HG03565 (cell line): ENCODE measurements at regions not wholly inside any gene's neighbourhood (a gene's known extent, or its start where the extent isn't known, plus 50 kb on each side); places are given as distances from the start of the nearest gene placed in this dataset.
"Not testable (repeated sequence)": the region's sequence is repeated elsewhere in the genome, so short reads cannot be mapped to it uniquely, and the experiment has no call there.

Experiments used
- ATAC-seq: cut with Tn5 transposase; IDR thresholded peaks from one replicate; pipeline ENCODE4 v1.9.1; 2021; ENCODE audit warnings: mild to moderate bottlenecking, moderate library complexity; ENCODE audit not compliant: unreplicated experiment

- no peak for ATAC-seq
These were observed 1442.6 kb downstream of the SUCLG1 start for GRCh38 chr2:83016343-83017110.

GRCh38 chr2:83015900-83016299 lies 1443.2 kb downstream of the SUCLG1 start:
- ATAC-seq: no peak

- no peak for ATAC-seq
These were observed 1443.9 kb downstream of the SUCLG1 start for GRCh38 chr2:83015035-83015715.

GRCh38 chr2:83014462-83014861 lies 1444.6 kb downstream of the SUCLG1 start:
- no peak for ATAC-seq

- ATAC-seq: no peak
These were observed 1452.1 kb downstream of the SUCLG1 start for GRCh38 chr2:83006961-83007360.

- ATAC-seq: no peak
These were observed 1455.5 kb downstream of the SUCLG1 start for GRCh38 chr2:83003555-83003954.

GRCh38 chr2:83002706-83003105 lies 1456.4 kb downstream of the SUCLG1 start:
- ATAC-seq: no peak

- no peak for ATAC-seq
These were observed 1460.3 kb downstream of the SUCLG1 start for GRCh38 chr2:82998781-82999180.

GRCh38 chr2:82996217-82996616 lies 1462.9 kb downstream of the SUCLG1 start:
- ATAC-seq: no peak

GRCh38 chr2:82994151-82994550 lies 1464.9 kb downstream of the SUCLG1 start:
- ATAC-seq: no peak

- no peak for ATAC-seq
These were observed 1465.5 kb downstream of the SUCLG1 start for GRCh38 chr2:82993609-82994008.

GRCh38 chr2:82992968-82993367 lies 1466.1 kb downstream of the SUCLG1 start:
- ATAC-seq: no peak

- not testable (repeated sequence) for ATAC-seq
These were observed 1471.4 kb downstream of the SUCLG1 start for GRCh38 chr2:82987706-82988105.

GRCh38 chr2:82986899-82987298 lies 1472.2 kb downstream of the SUCLG1 start:
- ATAC-seq: no peak

- ATAC-seq: no peak
These were observed 1473.4 kb downstream of the SUCLG1 start for GRCh38 chr2:82985572-82986197.

- no peak for ATAC-seq
These were observed 1490.7 kb downstream of the SUCLG1 start for GRCh38 chr2:82968358-82968757.

- ATAC-seq: no peak
These were observed 1494.7 kb downstream of the SUCLG1 start for GRCh38 chr2:82964341-82964740.

GRCh38 chr2:82959727-82960126 lies 1499.4 kb downstream of the SUCLG1 start:
- no peak for ATAC-seq

GRCh38 chr2:82954868-82955267 lies 1504.2 kb downstream of the SUCLG1 start:
- no peak for ATAC-seq

GRCh38 chr2:82939211-82939610 lies 1519.9 kb downstream of the SUCLG1 start:
- ATAC-seq: no peak

- ATAC-seq: not testable (repeated sequence)
These were observed 1520.7 kb downstream of the SUCLG1 start for GRCh38 chr2:82938321-82938845.

GRCh38 chr2:82913566-82913965 lies 1545.5 kb downstream of the SUCLG1 start:
- ATAC-seq: no peak
